BLaER1 treated with 17β-estradiol and CSF1 and Interleukin-3, amounts not matched to agents 10 nM and 100 nM (cell line): ENCODE measurements at regions not wholly inside any gene's neighbourhood (a gene's known extent, or its start where the extent isn't known, plus 50 kb on each side); places are given as distances from the start of the nearest gene placed in this dataset.
"Not testable (repeated sequence)": the region's sequence is repeated elsewhere in the genome, so short reads cannot be mapped to it uniquely, and the experiment has no call there.

Experiments
- H3K27ac ChIP-seq, 11 experiments: shearing (Covaris generic); formaldehyde crosslinking; 2 replicates each; pipeline ENCODE4 v1.8.1; 2022
- H3K27me3 ChIP-seq, 11 experiments: shearing (Covaris generic); formaldehyde crosslinking; 2 replicates each; pipeline ENCODE4 v1.8.1; 2022
- H3K36me3 ChIP-seq, 11 experiments: shearing (Covaris generic); formaldehyde crosslinking; 2 replicates each; pipeline ENCODE4 v1.8.1; 2022
- H3K4me1 ChIP-seq, 10 experiments: shearing (Covaris generic); formaldehyde crosslinking; 2 replicates each; pipeline ENCODE4 v1.8.1; 2022
- H3K4me2 ChIP-seq, 11 experiments: shearing (Covaris generic); formaldehyde crosslinking; 2 replicates each; pipeline ENCODE4 v1.8.1; 2022
- H3K4me3 ChIP-seq, 10 experiments: shearing (Covaris generic); formaldehyde crosslinking; 2 replicates each; pipeline ENCODE4 v1.8.1; 2022
- H3K9ac ChIP-seq, 11 experiments: shearing (Covaris generic); formaldehyde crosslinking; 2 replicates each; pipeline ENCODE4 v1.8.1; 2022
- H3K9me3 ChIP-seq, 11 experiments: shearing (Covaris generic); formaldehyde crosslinking; replicated peaks in 1 of 11; 2 replicates each; pipeline ENCODE4 v1.8.1; 2022
- H4K20me1 ChIP-seq, 11 experiments: shearing (Covaris generic); formaldehyde crosslinking; 2 replicates each; pipeline ENCODE4 v1.8.1; 2022
- Cebpa-rat ChIP-seq, 11 experiments: shearing (Covaris generic); IDR thresholded peaks; 2 replicates each; pipeline ENCODE4 v1.8.1; 2022

- no peaks in the 10 kb centered on the region for H4K20me1 ChIP-seq
- no peak overlapping the region for H3K27ac ChIP-seq
- no peaks in the 10 kb centered on the region for H3K27me3 ChIP-seq
- no peaks in the 10 kb centered on the region for H3K9me3 ChIP-seq
- peaks cover 0 to 12% (median 0%) of the 10 kb centered on the region in 10 experiments; a peak in 8 of 20 replicates for H3K4me1 ChIP-seq
- H3K4me3 ChIP-seq = no peak overlapping the region
- no peak overlapping the region for H3K9ac ChIP-seq
- no peak overlapping the region for H3K4me2 ChIP-seq
- no peak for TF ChIP-seq Cebpa-rat (IDR thresholded peaks at IDR 0.05)
- no peaks in the 10 kb centered on the region for H3K36me3 ChIP-seq
Observed at GRCh38 chr9:36521148-36521547, 51.5 kb upstream of the MELK start.

DNA sequence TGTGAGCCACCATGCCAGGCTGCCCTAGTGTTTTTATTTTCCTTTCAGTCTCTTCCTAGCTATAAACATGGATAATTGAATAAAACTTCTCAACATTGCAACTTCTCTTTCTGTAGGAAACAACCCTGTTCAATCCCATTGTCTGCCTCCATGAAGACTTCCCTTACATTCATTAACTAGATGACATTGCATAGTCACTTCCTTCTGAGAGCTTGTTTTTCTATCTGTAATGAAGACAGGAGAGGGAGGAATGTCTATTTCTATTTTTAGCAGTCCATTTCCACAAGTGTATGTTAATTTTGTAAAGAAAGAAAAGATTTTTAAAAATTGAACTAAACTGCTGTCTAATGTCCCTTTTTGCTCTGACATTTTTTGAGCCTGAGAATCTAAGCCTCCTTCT, 55.6 kb upstream of the MELK start:
- Histone ChIP-seq H3K4me2 (peak overlapping the region in 4 of 11 experiments; percentile 0 to 45 (median 34); a peak in 5 of 22 replicates), H3K4me1 (peaks cover 0 to 12% (median 0%) of the 10 kb centered on the region in 10 experiments; a peak in 8 of 20 replicates), H4K20me1 (no peaks in the 10 kb centered on the region), H3K9me3 (no peaks in the 10 kb centered on the region), H3K9ac (no peak overlapping the region), H3K36me3 (no peaks in the 10 kb centered on the region), H3K27ac (no peak overlapping the region), H3K4me3 (no peak overlapping the region), H3K27me3 (no peaks in the 10 kb centered on the region)
- no peak for TF ChIP-seq Cebpa-rat (IDR thresholded peaks at IDR 0.05)

DNA sequence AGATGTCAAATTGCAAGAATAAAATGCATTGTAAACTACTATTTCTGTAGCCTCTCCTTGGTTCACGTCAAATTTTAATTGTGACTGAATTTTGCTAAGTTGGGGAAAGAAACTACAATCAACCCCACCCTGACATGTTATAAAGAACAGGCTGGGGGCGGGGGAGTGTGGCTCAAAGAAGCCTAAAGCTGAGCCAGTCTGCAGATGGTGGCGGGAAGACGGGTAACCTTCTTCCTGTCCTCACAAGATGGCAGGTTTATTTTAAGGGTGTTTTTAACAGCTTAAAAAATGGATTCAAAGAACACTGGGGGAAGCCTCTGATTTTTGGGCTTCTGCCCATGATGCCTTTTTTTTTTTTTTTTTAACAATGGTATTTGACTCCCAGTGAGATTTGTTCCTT, 68.5 kb upstream of the MELK start:
- peaks cover 29 to 66% (median 50%) of the 10 kb centered on the region in 10 experiments for H3K4me1 ChIP-seq
- no peaks in the 10 kb centered on the region for H4K20me1 ChIP-seq
- H3K9me3 ChIP-seq = no peaks in the 10 kb centered on the region
- no peak for TF ChIP-seq Cebpa-rat (IDR thresholded peaks at IDR 0.05)
- no peak overlapping the region for H3K4me3 ChIP-seq
- H3K27ac ChIP-seq = peak overlapping the region in 8 of 11 experiments; percentile 1 to 56 (median 22); a peak in 8 of 22 replicates
- H3K27me3 ChIP-seq = no peaks in the 10 kb centered on the region
- no peak overlapping the region for H3K9ac ChIP-seq
- H3K36me3 ChIP-seq = no peaks in the 10 kb centered on the region
- peak overlapping the region; percentile 4 to 64 (median 55); a peak in 20 of 22 replicates for H3K4me2 ChIP-seq

GRCh38 chr9:36503172-36504088, 69.3 kb upstream of the MELK start:
- Histone ChIP-seq H3K27ac (peak overlapping the region in 8 of 11 experiments; percentile 1 to 56 (median 22); a peak in 11 of 22 replicates), H3K4me2 (peak overlapping the region; percentile 4 to 64 (median 55); a peak in 20 of 22 replicates), H3K4me1 (peaks cover 30 to 71% (median 55%) of the 10 kb centered on the region in 10 experiments)

DNA sequence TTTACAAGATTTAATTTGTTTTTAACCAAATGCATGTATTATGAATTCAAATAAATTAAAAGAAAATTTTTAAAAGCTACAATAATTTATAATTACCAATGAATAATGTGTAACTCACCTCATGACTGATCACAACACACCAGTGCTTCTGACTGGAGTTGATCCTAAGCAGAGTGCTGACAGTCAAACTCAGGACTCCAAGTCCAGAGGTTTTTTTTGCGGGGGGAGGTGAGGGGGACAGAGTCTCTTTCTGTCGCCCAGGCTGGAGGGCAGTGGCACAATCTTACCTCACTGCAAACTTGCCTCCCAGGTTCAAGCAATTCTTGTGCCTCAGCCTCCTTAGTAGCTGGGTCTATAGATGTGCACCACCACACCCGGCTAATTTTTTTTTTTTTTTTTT, 71.0 kb upstream of the MELK start:
- no peak overlapping the region; a peak in 1 of 22 replicates for H3K27ac ChIP-seq
- no peak overlapping the region for H3K9ac ChIP-seq
- H3K4me1 ChIP-seq = peaks cover 30 to 73% (median 54%) of the 10 kb centered on the region in 10 experiments
- no peaks in the 10 kb centered on the region for H3K36me3 ChIP-seq
- TF ChIP-seq Cebpa-rat (IDR thresholded peaks at IDR 0.05) = no peak
- no peaks in the 10 kb centered on the region for H3K27me3 ChIP-seq
- no peak overlapping the region for H3K4me3 ChIP-seq
- peak overlapping the region in 10 of 11 experiments; percentile 39 to 85 (median 64); a peak in 13 of 22 replicates for H3K4me2 ChIP-seq
- no peaks in the 10 kb centered on the region for H3K9me3 ChIP-seq
- H4K20me1 ChIP-seq = no peaks in the 10 kb centered on the region

More at GRCh38 chr9:36503172-36504088, 69.3 kb upstream of the MELK start:
- Histone ChIP-seq H4K20me1 (no peaks in the 10 kb centered on the region), H3K27me3 (no peaks in the 10 kb centered on the region), H3K9ac (no peak overlapping the region), H3K4me3 (no peak overlapping the region), H3K36me3 (no peaks in the 10 kb centered on the region), H3K9me3 (no peaks in the 10 kb centered on the region)
- no peak for TF ChIP-seq Cebpa-rat (IDR thresholded peaks at IDR 0.05)

DNA sequence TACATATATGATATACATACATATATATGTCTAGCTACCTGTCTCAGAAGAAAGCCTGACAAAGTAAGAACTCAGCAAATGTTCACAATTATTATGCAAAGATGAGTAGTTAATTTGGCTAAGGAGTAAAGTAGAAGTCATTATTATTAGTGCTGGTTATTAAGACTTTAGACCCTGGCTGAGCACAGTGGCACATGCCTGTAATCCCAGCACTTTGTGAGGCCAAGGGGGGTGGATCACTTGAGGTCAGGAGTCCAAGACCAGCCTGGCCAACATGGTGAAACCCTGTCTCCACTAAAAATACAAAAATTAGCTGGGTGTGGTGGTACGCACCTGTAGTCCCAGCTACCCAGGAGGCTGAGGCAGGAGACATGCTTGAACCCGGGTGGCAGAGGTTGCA, 71.8 kb upstream of the MELK start:
- not testable (repeated sequence) for H3K27me3 ChIP-seq, H4K20me1 ChIP-seq, H3K9me3 ChIP-seq, H3K36me3 ChIP-seq, H3K4me3 ChIP-seq, H3K9ac ChIP-seq
- Histone ChIP-seq H3K4me2 (peak overlapping the region; percentile 39 to 85 (median 63); a peak in 17 of 22 replicates), H3K27ac (peak overlapping the region in 1 of 11 experiments; percentile 60; a peak in 3 of 22 replicates), H3K4me1 (peaks cover 30 to 78% (median 59%) of the 10 kb centered on the region in 10 experiments)

DNA sequence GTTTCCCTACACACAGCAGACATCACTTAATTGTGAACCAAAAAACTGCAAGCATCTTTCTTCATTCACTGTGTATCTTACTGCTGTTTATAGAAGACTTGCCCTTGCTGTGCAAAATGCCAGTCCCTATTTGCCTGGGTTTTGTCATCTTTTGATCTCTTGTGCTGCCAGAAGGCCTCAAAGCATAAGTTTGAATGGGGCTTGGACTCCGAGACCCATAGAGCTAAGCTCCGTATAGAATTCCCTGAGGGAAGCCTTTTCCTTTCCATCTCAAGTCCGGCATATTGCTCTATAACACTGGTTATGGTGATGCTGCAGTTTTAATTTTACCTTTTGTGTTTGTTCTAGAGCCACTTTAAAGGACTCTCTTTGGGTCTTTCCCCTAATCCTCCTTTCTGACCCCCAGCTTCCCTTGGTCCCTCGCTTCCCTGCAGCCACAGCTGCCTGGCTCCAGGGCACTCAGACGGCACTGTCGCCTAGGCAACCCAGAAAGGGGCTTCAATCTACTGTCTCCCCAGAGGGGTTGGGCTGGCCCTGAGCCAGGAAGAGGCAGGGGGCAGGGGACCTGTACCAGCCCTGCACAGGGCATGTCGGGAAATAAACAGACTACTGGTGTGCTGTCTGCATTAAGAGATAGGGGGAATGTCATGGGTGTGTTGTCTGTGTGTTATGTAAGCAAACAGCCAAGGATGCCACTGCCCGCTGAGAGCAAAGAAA, 73.4 kb upstream of the MELK start:
- no peaks in the 10 kb centered on the region for H3K27me3 ChIP-seq
- H4K20me1 ChIP-seq = no peaks in the 10 kb centered on the region
- peak overlapping the region in 3 of 10 experiments; percentile 18 to 43 (median 25); a peak in 3 of 20 replicates for H3K4me3 ChIP-seq
- H3K36me3 ChIP-seq = no peaks in the 10 kb centered on the region
- H3K9me3 ChIP-seq = no peaks in the 10 kb centered on the region
- peak overlapping the region in 7 of 11 experiments; percentile 4 to 51 (median 32); a peak in 7 of 22 replicates for H3K9ac ChIP-seq
- peaks cover 29 to 83% (median 62%) of the 10 kb centered on the region in 10 experiments for H3K4me1 ChIP-seq
- H3K27ac ChIP-seq = peak overlapping the region in 9 of 11 experiments; percentile 5 to 60 (median 32); a peak in 14 of 22 replicates
- no peak for TF ChIP-seq Cebpa-rat (IDR thresholded peaks at IDR 0.05)
- peak overlapping the region; percentile 15 to 85 (median 81); a peak in 21 of 22 replicates for H3K4me2 ChIP-seq

- H3K4me2 ChIP-seq = peak overlapping the region; percentile 42 to 88 (median 57); a peak in 21 of 22 replicates
- H3K27ac ChIP-seq = peak overlapping the region in 3 of 11 experiments; percentile 38 to 54 (median 50); a peak in 4 of 22 replicates
- peak overlapping the region in 1 of 10 experiments; percentile 15; a peak in 1 of 20 replicates for H3K4me3 ChIP-seq
- H3K36me3 ChIP-seq, H3K9me3 ChIP-seq, H4K20me1 ChIP-seq, H3K27me3 ChIP-seq: not testable (repeated sequence)
- peak in 5 of 11 experiments; percentile 32 to 82 (median 63); a peak in 7 of 22 replicates for TF ChIP-seq Cebpa-rat (IDR thresholded peaks at IDR 0.05)
- peak overlapping the region in 1 of 11 experiments; percentile 12; a peak in 1 of 22 replicates for H3K9ac ChIP-seq
- peaks cover 25 to 56% (median 43%) of the 10 kb centered on the region in 10 experiments for H3K4me1 ChIP-seq
Observed at GRCh38 chr9:36493564-36493963, 79.1 kb upstream of the MELK start.
